Spleen (tissue), 11 donors: ENCODE measurements at regions not wholly inside any gene's neighbourhood (a gene's known extent, or its start where the extent isn't known, plus 50 kb on each side); places are given as distances from the start of the nearest gene placed in this dataset.

Experiments used
- DNase-seq: peaks from one replicate; pipeline ENCODE4 v3.0.0-alpha.2; 2020
- H3K27ac ChIP-seq, 8 donors: fragments of 200-600 bp; sonication (generic) in 7 of 8; 1 replicate in 4 of 8; 2 replicates in 4 of 8; pipeline versions ENCODE4 v1.5.0 to v1.8.0; 2016 to 2021; ENCODE audit warnings: inconsistent platforms in 4 of 8, mild to moderate bottlenecking in 4 of 8, moderate library complexity in 1 of 8
- H3K27me3 ChIP-seq, 7 donors: fragments of 200-600 bp; sonication (generic) in 6 of 7; replicated peaks in 1 of 7; 1 replicate in 4 of 7; 2 replicates in 3 of 7; pipeline versions ENCODE4 v1.5.0 to v1.8.0; 2016 to 2021; ENCODE audit warnings: inconsistent platforms in 3 of 7, mild to moderate bottlenecking in 1 of 7
- H3K36me3 ChIP-seq, 6 donors: fragments of 200-600 bp; sonication (generic) in 5 of 6; 1 replicate in 4 of 6; 2 replicates in 2 of 6; pipeline versions ENCODE4 v1.5.0 to v1.8.0; 2016 to 2021; ENCODE audit warnings: inconsistent platforms in 2 of 6
- H3K4me1 ChIP-seq, 6 donors: fragments of 200-600 bp; sonication (generic) in 5 of 6; 1 replicate in 3 of 6; 2 replicates in 3 of 6; pipeline versions ENCODE4 v1.5.0 to v1.8.0; 2016 to 2021; ENCODE audit warnings: inconsistent platforms in 3 of 6
- H3K4me3 ChIP-seq, 8 donors: fragments of 200-600 bp; sonication (generic) in 7 of 8; 1 replicate in 4 of 8; 2 replicates in 4 of 8; pipeline versions ENCODE4 v1.5.0 to v1.8.0; 2016 to 2021; ENCODE audit warnings: inconsistent platforms in 4 of 8, mild to moderate bottlenecking in 4 of 8, moderate library complexity in 2 of 8
- H3K9me3 ChIP-seq, 8 donors: fragments of 200-600 bp; sonication (generic) in 7 of 8; 1 replicate in 4 of 8; 2 replicates in 4 of 8; pipeline versions ENCODE4 v1.5.0 to v1.8.0; 2016 to 2021; ENCODE audit warnings: inconsistent platforms in 4 of 8
- CTCF ChIP-seq, 11 experiments: fragments of 200-600 bp in 7 of 11; fragments of 450-650 bp in 4 of 11; sonication (generic) in 4 of 11; IDR thresholded peaks in 8 of 11; conservative IDR thresholded peaks in 3 of 11; 1 replicate in 7 of 11; 2 replicates in 4 of 11; pipeline versions ENCODE4 v1.4.0 to v1.8.0; 2016 to 2021; ENCODE audit warnings: antibody characterized with exemption in 11 of 11, inconsistent platforms in 4 of 11, mild to moderate bottlenecking in 1 of 11
- POLR2A ChIP-seq, 3 donors: fragments of 450-650 bp; IDR thresholded peaks; one replicate each; pipeline ENCODE4 v1.5.1; 2017; ENCODE audit warnings: antibody characterized with exemption in 3 of 3, mild to moderate bottlenecking in 1 of 3
- POLR2AphosphoS5 ChIP-seq, 3 donors: sonication (generic); formaldehyde crosslinking; IDR thresholded peaks; one replicate each; pipeline ENCODE4 v1.5.1; 2017; ENCODE audit warnings: antibody characterized with exemption in 3 of 3
- WGBS, 5 donors: extraction: QIAGEN DNeasy Blood & Tissue Kit in 3 of 5; methylation state at CpG; one replicate each; pipeline versions ENCODE4 v1.1.5 to v1.1.7; 2013 to 2018; 5-methylcytosine and 5-hydroxymethylcytosine counted together
- intact Hi-C: fragments of 100-400 bp; cut with DNase I; formaldehyde crosslinking; loops from one replicate; pipeline ENCODE4 v1.15.0; 2023; ENCODE audit warnings: low total_unique reads
- donor health status: healthy with polysubstance abuse.
- donor health status: DM: no; HTN: no; CAD: no; lungs with moderate emphysema.
- donor health status: DM: no; HTN: no; CAD: no.
- donor health status: Bipolar disorder and iron deficiency.
- donor health status: healthy.
- donor health status: DM: no; HTN: no; CAD: no.
- donor health status: DM: yes; HTN: yes; CAD: no.

DNA sequence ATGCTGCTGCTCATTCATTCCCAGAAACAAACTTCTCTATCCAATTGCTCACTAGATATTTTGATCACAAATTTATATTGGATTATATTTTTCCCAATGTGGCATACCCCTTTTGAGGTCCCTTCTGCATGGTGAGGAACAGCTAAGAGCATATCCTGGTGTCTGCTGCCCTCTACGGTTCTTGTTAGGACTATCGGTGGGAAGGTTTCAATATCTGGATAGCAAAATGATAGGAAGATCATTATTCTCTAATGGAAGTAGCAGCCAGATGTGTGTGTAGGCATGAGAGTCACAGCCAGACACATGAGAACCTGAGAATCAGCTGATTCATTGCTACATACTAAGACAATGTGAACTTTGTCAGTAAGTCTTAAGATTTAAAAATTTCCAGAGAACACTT lies 1422.4 kb upstream of the MIR17HG start:
- Histone ChIP-seq H3K4me3 (no peak overlapping the region), H3K9me3 (peaks cover 0 to under 1% (median 0%) of the 10 kb centered on the region in 8 donors), H3K27me3 (no peaks in the 10 kb centered on the region), H3K27ac (no peak overlapping the region), H3K36me3 (no peaks in the 10 kb centered on the region), H3K4me1 (no peaks in the 10 kb centered on the region)
- TF ChIP-seq CTCF (IDR thresholded peaks at IDR 0.05 in 8 of 11, conservative IDR thresholded peaks at IDR 0.05 in 3 of 11) (no peak), POLR2A (IDR thresholded peaks at IDR 0.05) (no peak), POLR2AphosphoS5 (IDR thresholded peaks at IDR 0.05) (no peak)
- whole genome bisulfite sequencing, 5 donors, result 40 to 63% (median 50%) methylated on average over 2 of the region's 2 CpGs
- no peak for DNase-seq
- intact Hi-C loops, result no loop called here

DNA sequence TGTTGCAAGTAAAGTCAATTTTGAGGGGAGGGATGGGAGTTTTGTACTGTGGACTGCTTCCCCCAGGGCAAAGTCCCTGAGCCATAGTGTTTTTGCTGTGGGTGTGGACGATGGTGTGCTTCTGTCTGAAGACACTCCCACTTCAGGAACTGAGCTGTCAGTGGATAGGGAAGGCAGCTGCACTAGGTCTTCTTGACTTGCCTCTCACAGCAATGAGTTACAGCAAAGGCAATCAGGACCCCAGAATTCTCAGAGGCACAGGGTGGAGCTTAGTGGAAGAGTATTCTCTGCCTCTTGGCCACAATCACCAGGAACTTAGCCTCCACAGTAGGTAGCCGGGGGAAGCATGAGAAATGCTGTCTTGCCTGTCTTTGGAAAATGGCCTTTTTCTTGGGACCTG lies 1416.6 kb upstream of the MIR17HG start:
- no peak overlapping the region for H3K4me3 ChIP-seq
- H3K9me3 ChIP-seq, result peaks cover 0 to 6% (median 0%) of the 10 kb centered on the region in 8 donors
- TF ChIP-seq POLR2A (IDR thresholded peaks at IDR 0.05), result no peak
- no peak overlapping the region for H3K27ac ChIP-seq
- no peaks in the 10 kb centered on the region for H3K36me3 ChIP-seq
- no peak for DNase-seq
- H3K27me3 ChIP-seq, result no peaks in the 10 kb centered on the region
- intact Hi-C loops, result no loop called here
- H3K4me1 ChIP-seq, result no peaks in the 10 kb centered on the region
- 73 to 100% (median 77%) methylated on average over 1 to 2 of the region's 2 CpGs for WGBS, 5 donors

DNA sequence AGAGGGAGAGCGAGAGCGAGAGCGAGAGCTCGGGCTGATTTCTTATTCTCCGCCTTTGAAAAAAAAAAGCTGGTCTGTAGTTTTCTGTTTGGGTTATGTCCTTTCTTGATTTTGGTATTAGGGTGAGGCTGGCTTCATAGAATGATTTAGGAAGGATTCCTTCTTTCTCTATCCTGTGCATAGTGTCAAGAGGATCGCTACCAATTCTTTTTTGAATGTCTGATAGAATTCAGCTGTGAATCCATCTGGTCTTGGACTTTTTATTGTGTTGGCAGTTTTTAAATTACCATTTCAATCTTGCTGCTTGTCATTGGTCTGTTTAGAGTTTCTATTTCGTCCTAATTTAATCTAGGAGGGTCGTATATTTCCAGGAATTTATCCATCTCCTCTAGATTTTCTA lies 1414.6 kb upstream of the MIR17HG start:
- Histone ChIP-seq H3K36me3 (no peaks in the 10 kb centered on the region), H3K9me3 (peaks cover 0 to 6% (median 0%) of the 10 kb centered on the region in 8 donors), H3K27me3 (no peaks in the 10 kb centered on the region), H3K4me3 (no peak overlapping the region), H3K27ac (no peak overlapping the region), H3K4me1 (no peaks in the 10 kb centered on the region)
- WGBS, 5 donors, result 84 to 95% (median 89%) methylated on average over 8 of the region's 8 CpGs
- DNase-seq, result no peak
- TF ChIP-seq POLR2A (IDR thresholded peaks at IDR 0.05), result no peak
- TF ChIP-seq CTCF (IDR thresholded peaks at IDR 0.05 in 8 of 11, conservative IDR thresholded peaks at IDR 0.05 in 3 of 11), result no peak
- TF ChIP-seq POLR2AphosphoS5 (IDR thresholded peaks at IDR 0.05), result no peak
- intact Hi-C loops, result no loop called here

DNA sequence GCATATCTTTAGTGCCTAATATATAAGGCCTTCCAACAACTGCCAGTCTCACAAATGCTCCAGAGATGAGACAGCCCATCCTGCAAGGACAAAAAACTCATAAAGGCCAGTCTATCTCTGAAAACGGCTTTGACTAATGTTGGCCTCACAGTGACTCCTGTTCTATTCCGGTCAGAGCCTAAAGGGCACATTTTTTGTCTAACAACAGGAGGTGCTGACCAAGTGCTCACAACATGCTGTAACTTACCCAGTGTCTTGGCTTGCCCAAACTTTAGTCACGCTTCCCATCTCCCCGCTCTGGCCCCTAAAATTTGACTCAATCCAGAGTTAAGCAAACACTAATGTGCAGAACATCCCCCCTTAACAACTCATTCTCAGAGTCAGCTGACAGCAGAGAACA lies 1411.2 kb upstream of the MIR17HG start:
- Histone ChIP-seq H3K27ac (no peak overlapping the region), H3K9me3 (peaks cover 0 to 7% (median 0%) of the 10 kb centered on the region in 8 donors), H3K4me3 (no peak overlapping the region), H3K36me3 (no peaks in the 10 kb centered on the region), H3K4me1 (no peaks in the 10 kb centered on the region), H3K27me3 (no peaks in the 10 kb centered on the region)
- intact Hi-C loops, result no loop called here
- 70 to 91% (median 87%) methylated on average over 4 of the region's 4 CpGs for WGBS, 5 donors
- no peak for TF ChIP-seq POLR2AphosphoS5 (IDR thresholded peaks at IDR 0.05)
- TF ChIP-seq POLR2A (IDR thresholded peaks at IDR 0.05), result no peak
- no peak for TF ChIP-seq CTCF (IDR thresholded peaks at IDR 0.05 in 8 of 11, conservative IDR thresholded peaks at IDR 0.05 in 3 of 11)
- DNase-seq, result no peak

- Histone ChIP-seq H3K4me1 (no peaks in the 10 kb centered on the region), H3K27me3 (no peaks in the 10 kb centered on the region), H3K27ac (no peak overlapping the region), H3K4me3 (no peak overlapping the region), H3K9me3 (peaks cover 0 to 7% (median 0%) of the 10 kb centered on the region in 8 donors), H3K36me3 (no peaks in the 10 kb centered on the region)
- intact Hi-C loops, result no loop called here
- no peak for DNase-seq
- no peak for TF ChIP-seq POLR2AphosphoS5 (IDR thresholded peaks at IDR 0.05)
- no peak for TF ChIP-seq CTCF (IDR thresholded peaks at IDR 0.05 in 8 of 11, conservative IDR thresholded peaks at IDR 0.05 in 3 of 11)
- no peak for TF ChIP-seq POLR2A (IDR thresholded peaks at IDR 0.05)
- WGBS, 5 donors, result 84 to 91% (median 89%) methylated on average over 3 of the region's 3 CpGs
Observed at GRCh38 chr13:89937420-89937819, 1410.1 kb upstream of the MIR17HG start.
